CD4-positive, alpha-beta T cell treated with Interleukin-12 subunit alpha and Interleukin-12 subunit beta, for 1 hour (primary cell): ENCODE measurements at regions not wholly inside any gene's neighbourhood (a gene's known extent, or its start where the extent isn't known, plus 50 kb on each side); places are given as distances from the start of the nearest gene placed in this dataset.

ENCODE experiments used
- DNase-seq: peaks from one replicate; pipeline ENCODE4 v3.0.0-alpha.2; 2020

DNA sequence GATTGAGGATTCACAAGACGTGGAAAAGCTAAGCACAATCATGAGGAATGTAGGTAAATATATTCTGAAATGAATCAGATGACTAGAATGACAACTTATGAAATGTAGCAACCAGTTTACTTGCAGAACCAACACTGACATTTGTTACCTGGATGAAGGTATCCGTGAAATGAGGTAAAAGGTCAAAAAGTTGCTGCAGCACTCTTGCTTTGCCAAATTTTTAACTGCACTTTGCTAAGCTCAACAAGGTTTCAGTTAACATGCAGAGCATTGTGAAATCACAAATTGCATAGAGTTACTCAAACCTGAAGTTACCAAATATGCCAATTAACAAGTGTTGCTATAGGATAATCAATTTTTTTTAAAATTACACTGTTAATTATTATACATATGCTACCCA lies 1280.1 kb downstream of the KCNT2 start:
- DNase-seq = no peak

DNA sequence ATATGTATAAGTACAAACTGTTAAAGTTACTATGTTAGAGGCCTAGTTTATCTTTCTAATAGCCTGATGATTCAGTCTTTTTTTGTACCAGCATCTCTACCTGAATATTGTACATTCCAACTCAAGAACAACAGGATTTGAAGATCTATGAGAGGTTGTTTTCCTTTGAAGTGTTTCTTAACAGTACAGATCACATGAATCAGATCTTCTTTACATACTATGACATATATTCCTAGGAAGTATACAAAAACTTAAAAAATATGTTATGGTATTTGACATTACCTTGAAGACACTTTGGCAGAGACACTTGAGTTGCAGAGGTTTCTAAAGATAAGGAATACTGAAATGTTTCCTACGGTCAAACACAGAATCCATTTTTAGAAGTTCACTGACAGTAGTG lies 1280.9 kb downstream of the KCNT2 start:
- no peak for DNase-seq

DNA sequence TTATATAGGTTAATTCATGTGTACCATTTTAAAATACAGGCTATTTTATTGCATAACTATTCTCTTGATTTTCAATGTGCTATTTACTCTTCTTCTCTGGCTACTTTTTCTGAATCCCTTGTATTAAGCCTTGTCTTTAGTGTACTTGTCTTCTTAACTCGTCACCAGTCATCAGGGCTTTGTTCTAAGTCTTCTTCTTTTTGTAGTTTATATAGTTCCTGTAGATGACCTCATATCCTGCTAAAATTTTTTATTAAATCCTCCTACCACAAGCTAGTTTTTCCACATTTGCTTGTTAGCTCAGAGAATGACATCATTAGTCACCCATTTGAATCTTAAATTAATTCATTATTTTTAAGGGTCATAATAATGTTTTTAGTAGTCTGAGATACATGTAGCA lies 1281.9 kb downstream of the KCNT2 start:
- DNase-seq = no peak

DNA sequence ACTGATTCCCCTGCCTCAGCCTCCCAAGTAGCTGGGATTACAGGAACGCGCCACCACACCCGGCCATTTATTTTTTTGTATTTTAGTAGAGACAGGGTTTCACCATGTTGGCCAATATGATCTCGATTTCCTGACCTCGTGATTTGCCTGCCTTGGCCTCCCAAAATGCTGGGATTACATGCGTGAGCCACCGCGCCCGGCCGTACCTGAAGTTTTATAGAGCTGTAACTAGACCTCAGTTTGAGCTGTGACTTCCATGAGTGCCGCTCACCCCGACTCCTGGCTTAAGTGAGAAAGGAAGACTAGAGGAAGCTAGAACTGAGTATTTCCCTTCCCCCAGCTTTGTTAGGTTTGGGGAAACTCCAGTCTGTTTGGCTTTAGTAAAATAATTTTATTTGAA lies 1283.1 kb downstream of the KCNT2 start:
- DNase-seq = no peak

DNA sequence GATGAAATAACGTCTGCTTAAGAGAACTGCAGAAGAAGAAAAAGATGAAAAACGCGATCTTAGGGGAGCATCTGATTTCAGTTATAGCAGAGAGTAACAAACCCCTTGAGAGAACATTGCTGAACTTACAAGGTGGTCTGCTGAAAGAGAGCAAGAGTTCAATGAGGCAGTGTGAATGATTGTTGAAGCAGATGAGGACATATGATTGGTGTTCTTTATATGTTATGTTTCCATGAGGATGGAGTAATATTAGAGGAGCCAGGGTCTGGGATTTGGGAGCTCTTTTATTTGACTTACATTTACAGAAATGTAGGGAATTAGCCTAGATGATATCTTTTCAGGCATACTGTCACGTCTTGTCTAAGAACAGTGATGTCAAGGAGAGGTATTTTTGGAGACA lies 1302.0 kb downstream of the KCNT2 start:
- DNase-seq = no peak

DNA sequence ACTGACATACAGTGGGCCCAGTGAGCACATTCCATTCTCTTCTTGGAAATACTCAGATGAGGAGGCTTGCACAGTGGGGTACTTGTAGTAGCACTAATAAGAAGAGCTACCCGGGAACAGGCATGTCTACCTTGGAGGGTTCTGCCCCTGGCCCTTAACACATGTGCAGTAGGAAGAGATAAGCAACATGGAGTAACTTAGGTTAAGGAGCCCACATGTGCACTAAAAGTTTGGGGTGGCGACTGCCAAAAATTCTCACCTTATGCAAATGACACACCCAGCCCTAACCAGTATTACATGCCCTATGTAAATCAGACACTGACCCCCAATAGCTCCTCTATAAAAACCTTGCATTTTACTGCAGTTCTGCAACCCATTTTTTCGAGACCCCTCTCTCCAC lies 1313.3 kb downstream of the KCNT2 start:
- no peak for DNase-seq

DNA sequence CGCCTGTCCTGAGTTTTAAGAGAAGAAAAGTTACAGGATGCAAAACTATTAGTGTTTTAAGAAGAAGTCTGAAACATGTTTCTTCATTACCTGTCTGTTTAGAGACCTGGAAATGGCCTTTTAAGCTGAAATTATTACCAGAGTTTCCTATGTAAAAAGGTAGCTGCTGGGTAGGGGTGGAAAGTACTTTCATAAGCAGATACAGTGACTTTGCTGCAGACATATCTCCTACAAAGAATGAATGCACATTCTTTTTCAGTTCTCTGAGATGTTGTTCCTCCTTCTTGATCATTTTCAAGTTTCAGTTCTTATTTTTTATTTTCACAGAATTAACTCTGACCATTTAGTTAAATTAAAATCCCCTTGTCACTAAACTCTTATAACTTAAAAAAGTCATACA lies 1329.6 kb downstream of the KCNT2 start:
- DNase-seq = no peak

DNA sequence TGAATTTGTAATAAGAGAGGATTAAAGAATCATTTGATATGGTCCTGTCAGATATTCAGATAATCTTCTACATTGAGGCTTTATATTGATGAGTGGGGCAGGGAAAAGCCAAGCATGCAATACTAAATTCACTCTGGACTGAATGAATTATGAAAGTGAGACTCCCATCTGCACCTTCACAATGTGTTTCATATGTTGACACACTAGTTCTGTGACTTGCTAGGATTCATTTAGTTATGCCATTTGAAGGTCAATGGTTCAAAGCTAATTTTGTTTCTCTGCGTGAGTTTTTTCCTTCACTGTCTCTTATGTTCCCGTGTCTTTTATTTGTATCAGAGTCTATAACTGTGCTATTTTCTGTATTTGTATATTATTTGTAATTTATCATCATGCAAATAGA lies 1332.5 kb downstream of the KCNT2 start:
- DNase-seq = no peak

DNA sequence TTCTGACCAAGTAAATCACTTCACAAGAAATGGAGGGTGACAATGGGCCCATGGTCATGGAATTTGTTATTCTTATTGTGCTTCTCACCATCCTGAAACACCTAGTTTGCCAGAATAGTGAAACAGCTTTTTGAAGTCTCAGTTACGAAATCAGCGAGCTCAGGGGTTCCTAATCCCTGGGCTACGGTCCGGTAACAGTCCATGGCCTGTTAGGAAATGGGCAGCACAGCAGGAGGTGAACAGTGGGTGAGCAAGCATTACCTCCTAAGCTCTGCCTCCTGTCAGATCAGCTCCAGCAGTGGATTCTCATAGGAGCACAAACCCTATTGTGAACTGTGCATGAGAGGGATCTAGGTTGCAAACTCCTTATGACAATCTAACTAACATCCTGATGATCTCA lies 1356.3 kb downstream of the KCNT2 start:
- DNase-seq = no peak

DNA sequence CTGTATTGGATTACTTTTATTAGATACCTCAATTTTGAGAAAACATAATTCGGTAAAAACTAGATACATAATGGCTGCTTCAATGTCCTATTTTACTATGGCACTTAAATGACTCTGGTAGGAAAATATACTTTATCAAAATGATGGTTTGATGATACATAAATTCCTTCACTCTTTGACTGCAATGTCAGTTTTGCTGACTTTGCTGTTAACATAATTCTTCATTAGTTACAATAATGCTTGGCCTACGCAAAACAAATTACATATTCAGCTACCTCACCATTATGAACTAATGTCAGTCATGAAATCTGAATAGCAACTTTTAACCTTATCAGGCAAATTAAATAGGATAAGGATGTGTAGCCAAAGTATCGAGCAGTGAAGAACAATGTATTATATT lies 1364.7 kb downstream of the KCNT2 start:
- DNase-seq = no peak

DNA sequence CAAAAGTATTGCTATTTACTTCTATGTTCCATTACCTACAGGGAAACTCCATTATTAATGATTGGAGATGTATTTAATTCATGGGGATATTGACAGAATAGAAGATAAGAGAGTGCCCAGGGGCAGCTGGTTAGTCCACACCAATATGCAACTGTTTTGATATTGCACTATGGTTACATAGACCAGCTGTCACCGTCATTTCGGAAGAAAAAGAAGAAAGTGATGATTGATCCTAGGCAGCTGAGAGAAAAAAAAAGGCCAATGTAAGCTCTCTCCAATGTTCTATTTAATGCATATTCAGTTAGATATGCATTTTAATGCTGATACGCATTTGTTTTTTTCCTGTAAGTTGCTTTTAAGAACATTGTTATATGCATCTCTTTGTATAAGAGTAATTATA lies 1367.2 kb downstream of the KCNT2 start:
- DNase-seq = no peak

DNA sequence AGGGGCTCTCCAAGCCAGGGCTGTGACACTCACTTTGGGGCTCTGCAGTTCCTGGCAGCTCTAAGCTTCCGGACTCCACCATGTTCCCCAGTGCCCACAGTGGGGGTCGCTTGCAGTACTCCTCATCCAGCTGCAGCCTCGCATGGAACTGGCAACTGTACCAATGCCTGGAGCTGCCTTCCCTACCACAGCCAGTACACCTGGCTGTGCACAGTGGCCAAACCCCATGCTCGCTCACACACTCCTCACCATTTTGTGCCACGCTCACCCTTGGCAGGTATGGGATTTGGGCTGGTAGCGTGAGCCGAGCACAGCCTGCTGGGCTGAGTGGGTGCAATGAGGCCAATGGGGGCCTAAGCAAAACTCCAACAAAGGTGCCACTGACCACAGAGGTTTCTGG lies 1369.9 kb downstream of the KCNT2 start:
- no peak for DNase-seq

DNA sequence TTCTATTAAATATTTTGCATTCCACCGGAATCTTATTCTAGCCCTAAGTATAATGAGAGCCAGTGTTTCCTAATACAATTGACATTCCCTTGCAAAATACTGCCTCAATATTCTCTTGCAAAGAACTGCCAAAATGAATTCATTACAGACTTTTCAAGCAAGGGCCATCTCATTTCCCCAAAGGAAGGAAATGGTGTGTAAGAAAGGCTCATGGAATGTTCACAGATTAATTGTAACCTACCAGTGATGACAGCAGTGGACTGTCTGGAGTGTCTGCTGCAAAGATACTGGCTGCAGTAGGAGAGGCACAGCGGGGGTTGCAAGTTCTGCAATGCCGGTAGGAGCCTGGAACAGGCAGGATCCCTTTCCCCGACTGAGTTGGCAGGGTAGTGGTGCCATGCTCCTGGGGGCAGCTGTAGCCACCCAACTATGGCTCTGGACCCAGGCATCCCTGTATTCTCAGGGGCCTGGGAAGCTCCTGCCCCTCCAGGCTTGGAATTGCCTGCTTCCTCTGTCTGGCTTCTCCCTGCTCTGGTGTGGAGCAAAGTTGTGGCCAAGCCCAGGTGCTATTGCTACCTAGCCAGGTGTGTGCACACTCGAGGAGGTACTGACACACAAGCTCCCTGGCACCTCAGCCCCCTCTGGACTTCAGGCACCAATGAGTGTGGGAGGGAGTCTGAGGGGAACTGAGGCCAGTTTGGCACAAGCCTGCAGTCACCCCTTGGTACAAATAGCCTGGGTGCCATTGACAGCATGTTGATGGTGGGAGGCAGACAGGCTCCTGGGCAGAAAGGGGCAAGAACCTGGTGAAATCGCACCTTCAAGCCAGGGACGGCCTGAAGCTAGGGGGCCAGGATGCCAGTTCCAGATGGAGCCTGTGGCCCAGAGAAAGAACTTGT lies 1371.0 kb downstream of the KCNT2 start:
- no peak for DNase-seq

DNA sequence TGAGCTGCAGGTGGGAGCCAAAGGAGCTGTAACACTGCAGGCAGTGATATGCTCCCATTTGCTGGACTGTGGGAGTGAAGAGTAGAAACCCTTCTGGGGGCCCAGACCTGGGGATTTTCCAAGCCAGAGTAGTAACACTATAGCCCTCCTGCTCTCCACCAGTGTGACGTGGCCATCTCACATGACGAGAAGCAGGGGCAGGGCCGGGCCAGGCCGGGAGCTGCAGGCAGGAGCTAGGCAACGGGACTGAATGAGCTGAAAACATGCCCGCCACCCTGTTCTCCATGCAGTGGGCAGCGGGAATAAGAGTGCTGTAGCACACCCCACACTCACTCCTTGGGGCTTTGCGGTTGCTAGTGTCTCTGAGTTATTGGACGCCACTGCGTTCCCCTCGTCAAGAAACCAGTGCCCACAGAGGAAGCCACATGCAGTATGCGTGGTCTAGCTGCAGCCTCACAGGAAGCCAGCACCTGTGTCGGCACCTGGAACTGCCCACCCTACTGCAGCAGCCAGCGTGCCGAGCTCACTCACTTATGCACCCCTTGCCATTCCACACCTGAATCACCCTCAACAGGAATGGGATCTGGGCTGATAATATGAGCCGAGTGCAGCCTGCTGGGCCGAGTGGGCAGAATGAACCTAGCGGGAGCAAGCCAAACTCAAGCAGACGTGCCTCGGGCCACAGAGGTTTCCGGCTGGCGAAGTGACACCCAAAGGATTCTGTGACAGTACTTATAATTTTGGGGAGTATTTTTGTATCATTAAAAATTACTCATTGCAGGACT lies 1389.6 kb downstream of the KCNT2 start:
- DNase-seq = no peak

DNA sequence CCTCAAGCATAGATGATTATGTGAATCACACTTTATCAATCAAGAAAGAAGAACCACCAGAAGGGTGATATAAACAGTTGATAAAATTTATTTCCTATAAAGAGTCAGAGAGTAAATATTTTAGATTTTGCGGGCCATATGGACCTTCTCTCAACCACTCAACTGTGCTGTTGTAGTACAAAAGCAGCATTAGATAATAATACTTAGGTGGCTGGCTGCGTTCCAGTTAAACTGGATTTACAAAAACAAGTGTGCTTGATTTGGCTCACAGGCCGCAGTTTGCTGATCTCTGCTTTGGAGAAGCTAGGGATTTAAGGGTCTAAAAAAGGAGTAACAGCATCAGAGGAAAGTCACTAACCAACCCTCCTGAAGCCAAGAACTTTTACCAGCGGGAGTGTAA lies 1406.0 kb downstream of the KCNT2 start:
- DNase-seq = no peak

DNA sequence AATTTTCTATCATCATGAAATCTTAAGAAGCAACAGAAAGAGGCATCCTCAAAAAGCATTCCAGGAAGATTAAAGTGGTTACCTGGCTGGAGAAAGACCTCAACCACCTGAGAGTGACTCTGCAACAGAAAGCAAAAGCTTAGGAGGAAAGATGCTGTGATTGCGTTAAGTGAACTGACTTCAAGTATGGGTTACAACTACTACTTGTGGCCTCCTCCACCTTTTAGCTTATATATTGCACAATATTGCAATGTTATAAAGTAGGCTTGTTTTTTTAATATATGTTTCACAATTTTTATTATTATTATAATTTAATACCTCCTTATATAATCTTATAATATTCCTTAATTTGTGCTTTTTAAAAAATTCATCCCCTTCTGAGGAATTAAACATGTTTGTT lies 1407.5 kb downstream of the KCNT2 start:
- DNase-seq = no peak

DNA sequence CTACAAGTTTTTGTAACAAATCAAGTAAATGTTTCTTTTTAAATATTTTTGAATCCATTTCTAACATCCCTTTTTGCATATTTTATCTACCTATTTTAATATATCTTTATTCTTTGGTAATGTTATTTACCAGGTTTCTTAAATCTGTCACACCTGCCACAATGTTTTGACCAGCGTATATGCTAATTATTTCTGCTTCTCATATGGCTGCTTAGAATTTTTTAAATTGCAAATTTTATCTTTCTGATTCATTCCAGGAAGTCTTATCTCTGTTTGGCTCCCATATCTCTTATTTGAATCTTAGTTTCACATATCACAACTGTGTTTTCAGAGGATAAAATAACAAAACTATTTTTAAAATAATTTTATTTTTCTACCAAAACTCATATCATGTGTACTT lies 1411.1 kb downstream of the KCNT2 start:
- no peak for DNase-seq

DNA sequence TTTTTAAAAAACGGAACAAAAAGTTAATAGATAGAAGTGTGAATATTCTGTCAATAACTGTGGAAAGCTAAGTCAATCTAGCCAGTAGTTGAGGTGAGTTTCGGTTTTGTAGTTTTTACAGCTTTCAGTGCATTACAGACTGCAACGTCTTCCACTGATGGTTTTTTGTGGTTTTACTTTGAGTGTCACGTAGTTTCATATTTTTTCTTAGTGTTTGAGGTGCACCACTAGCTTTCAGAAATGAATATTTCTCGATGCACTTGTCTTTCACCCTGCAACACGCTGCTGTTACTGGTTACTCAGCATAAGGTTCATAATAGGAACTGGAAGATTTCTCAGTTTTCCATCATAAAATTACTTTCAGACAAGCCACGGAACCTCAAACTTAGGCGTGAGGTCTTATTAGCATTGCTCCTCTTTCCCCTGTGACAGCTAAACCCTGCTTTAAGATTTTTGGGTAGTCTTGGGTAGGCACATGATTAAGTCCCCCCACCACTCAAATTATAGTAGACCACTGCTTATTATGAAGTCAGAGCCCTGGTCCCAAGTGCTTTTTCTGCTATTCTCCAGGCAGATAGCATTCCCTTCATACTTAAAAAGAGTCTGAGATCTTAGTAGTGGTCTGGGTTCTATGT lies 1412.7 kb downstream of the KCNT2 start:
- peak; percentile 16 for DNase-seq

DNA sequence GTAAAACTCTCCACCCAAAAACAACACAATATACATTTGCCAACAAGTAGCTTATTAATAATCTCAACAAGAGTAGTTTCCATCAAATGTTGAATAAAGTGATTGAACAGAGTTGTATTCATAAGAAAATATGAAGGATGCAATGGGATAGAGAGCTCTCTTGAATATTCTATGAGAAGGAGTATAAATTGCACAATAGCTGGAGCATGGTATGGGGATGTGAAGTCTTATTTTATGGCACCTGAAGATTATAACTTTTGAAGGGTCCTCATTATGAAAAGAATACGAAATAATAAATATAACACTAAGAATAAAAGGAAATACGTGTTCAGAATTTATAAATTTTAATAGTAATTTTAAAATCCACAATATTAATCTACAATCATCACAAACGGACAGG lies 1415.1 kb downstream of the KCNT2 start:
- no peak for DNase-seq

DNA sequence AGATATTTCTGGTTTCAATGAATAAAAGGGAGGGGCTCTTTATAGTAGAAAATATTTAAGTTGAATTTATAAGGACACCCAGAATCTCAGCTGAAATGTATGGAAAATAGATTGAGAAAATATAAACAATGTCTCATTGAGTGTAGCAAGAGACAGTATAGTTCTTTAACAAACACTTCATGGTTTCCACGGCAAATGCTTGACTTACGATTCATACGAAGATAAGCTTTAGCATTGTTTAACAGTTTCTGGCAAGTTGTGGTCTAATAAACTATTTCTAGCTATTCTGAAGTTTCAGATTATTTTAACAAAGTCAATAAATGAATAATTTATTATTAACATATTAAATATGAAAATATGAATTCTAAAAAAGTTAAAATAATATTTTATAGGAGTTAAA lies 1419.4 kb downstream of the KCNT2 start:
- DNase-seq = no peak

DNA sequence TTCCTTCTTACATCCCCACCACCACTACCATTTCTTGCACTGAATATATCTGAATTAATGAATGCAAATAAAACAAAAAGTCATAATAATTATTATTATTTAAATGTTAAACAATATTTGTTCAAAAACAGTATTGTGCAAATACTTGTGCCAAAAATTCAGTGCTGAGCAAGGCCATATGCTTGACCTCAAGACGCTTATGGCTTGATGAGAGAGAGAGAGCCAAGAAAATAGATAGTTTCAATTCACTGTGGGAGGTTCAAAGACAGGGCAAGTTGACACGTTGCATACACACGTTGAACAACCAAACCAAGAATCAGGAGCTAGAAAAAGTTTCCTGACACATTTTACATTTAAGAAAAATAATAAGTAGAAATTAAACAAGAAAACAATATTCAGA lies 1421.7 kb downstream of the KCNT2 start:
- DNase-seq = no peak

DNA sequence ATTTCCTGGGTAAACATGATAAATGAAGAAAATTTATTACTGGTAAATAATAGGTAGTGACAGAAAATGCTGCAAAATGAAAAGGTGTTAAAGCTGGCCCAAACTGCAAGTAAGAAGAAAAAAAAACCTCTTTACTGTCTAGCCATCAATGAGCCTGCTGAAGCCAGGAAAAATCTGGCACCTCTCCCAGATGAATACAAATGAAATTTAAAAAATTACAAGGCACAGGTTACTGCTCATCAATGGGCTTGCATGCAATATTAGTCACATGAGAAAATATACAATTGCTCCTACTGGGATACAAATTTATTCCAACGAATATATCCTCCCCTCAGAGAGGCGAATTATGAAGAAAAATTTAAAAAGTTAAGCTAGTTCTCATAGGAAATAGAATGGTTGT lies 1422.5 kb downstream of the KCNT2 start:
- no peak for DNase-seq

DNA sequence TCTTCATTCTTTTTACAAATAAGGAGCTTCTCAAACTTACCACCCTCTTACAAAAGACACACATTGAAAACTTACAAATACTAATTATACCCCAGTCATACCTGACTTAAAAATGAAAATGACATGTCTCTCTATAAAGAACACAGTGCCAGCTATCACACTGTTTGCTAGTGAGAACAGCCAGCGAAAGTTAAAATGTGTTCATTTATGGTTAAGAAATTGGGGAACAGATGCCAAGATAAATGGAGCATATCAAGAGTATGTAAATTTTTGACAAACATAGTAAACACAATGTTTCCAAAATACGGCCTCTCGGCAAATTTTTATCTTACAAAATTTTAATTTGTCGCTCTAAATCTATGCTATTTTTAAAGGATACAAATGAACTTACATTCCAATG lies 1422.9 kb downstream of the KCNT2 start:
- no peak for DNase-seq

DNA sequence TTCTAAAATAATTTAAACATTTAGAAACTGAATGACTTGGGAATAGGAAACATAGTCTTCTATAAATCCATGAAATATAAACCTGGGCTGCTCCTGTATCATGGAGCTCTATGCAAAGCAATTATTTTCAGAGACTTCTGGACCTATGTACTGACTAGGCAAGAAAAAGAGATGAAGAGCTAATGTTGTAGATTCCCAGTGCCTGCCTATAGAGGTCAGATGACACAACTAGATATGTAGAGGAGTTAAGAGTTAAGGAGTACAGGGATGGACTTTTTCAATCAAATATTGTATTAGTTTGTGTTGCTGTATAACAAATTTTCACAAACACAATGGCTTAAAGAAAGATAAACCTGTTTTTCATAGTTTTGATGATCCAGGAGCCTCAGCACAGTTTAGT lies 1434.5 kb downstream of the KCNT2 start:
- no peak for DNase-seq
